Kidney (tissue), 13 donors: ENCODE measurements at regions not wholly inside any gene's neighbourhood (a gene's known extent, or its start where the extent isn't known, plus 50 kb on each side); places are given as distances from the start of the nearest gene placed in this dataset.

Experiments
- DNase-seq, 5 donors: peaks; one replicate each; pipeline ENCODE4 v3.0.0-alpha.2; 2013 to 2020
- FAIRE-seq: peaks from 2 replicates; lab custom pipeline; 2012; peaks lifted over from hg19 to GRCh38; lab: Jason Lieb, UNC
- H3K27ac ChIP-seq, 2 donors: one replicate each; pipeline ENCODE4 v1.7.0; 2013; ENCODE audit warnings: low read depth in 2 of 2, low read length in 2 of 2, inconsistent platforms in 1 of 2
- H3K27me3 ChIP-seq: one replicate; pipeline ENCODE4 v1.7.1; 2013; ENCODE audit warnings: low read length, inconsistent platforms; ENCODE audit not compliant: control insufficient read depth, insufficient read depth
- H3K36me3 ChIP-seq, 3 donors: one replicate each; pipeline versions ENCODE4 v1.7.0 to v1.7.1; 2013; ENCODE audit warnings: low read length in 3 of 3, control low read depth in 1 of 3, inconsistent platforms in 1 of 3; ENCODE audit not compliant: insufficient read depth in 3 of 3, control insufficient read depth in 2 of 3
- H3K4me1 ChIP-seq, 3 donors: one replicate each; pipeline versions ENCODE4 v1.7.0 to v1.7.1; 2013; ENCODE audit warnings: low read length in 3 of 3, inconsistent platforms in 1 of 3, low read depth in 1 of 3; ENCODE audit not compliant: control insufficient read depth in 2 of 3, insufficient read depth in 2 of 3
- H3K4me3 ChIP-seq, 3 donors: one replicate each; pipeline versions ENCODE4 v1.7.0 to v1.8.1; 2013; ENCODE audit warnings: low read length in 3 of 3, control low read depth in 1 of 3, inconsistent platforms in 1 of 3
- H3K9ac ChIP-seq, 3 donors: one replicate each; pipeline versions ENCODE4 v1.7.0 to v1.7.1; 2013; ENCODE audit warnings: low read length in 3 of 3, control low read depth in 1 of 3, inconsistent platforms in 1 of 3
- H3K9me3 ChIP-seq, 3 donors: one replicate each; pipeline versions ENCODE4 v1.7.0 to v1.7.1; 2013; ENCODE audit warnings: low read length in 3 of 3, control low read depth in 1 of 3, inconsistent platforms in 1 of 3; ENCODE audit not compliant: control insufficient read depth in 2 of 3, insufficient read depth in 1 of 3
- CTCF ChIP-seq: IDR thresholded peaks from 3 replicates; pipeline ENCODE4 v1.5.1; 2012; ENCODE audit warnings: mild to moderate bottlenecking, moderate library complexity, borderline replicate concordance; ENCODE audit not compliant: insufficient read depth; ENCODE audit errors: extremely low read depth
- intact Hi-C: fragments of 100-400 bp; cut with DNase I; formaldehyde crosslinking; loops from one replicate; pipeline ENCODE4 v1.11.1; 2022
- donor health status: control.
- donor health status: control.
- donor health status: control.
- donor health status: control.
- donor health status: control.
- donor health status: DM: yes; HTN: yes; CAD: no.
- donor health status: Normal renal cell carcinoma (clear cell type).

- H3K36me3 ChIP-seq = no peaks in the 10 kb centered on the region
- no peak for DNase-seq
- H3K4me3 ChIP-seq = no peak overlapping the region
- H3K27me3 ChIP-seq = no peaks in the 10 kb centered on the region
- no peak overlapping the region for H3K27ac ChIP-seq
- no peak for TF ChIP-seq CTCF
- intact Hi-C loops = no loop called here
- H3K4me1 ChIP-seq = peaks cover 0 to 7% (median 0%) of the 10 kb centered on the region in 3 donors
- no peak for FAIRE-seq
- H3K9me3 ChIP-seq = no peaks in the 10 kb centered on the region
- no peak overlapping the region for H3K9ac ChIP-seq
Observed at GRCh38 chr2:240235811-240236210, 95.4 kb upstream of the OTOS start.

- DNase-seq (peak; percentile 78 to 92 (median 92)), FAIRE-seq (no peak)
- no peaks in the 10 kb centered on the region for H3K9me3 ChIP-seq
- H3K36me3 ChIP-seq = no peaks in the 10 kb centered on the region
- no peaks in the 10 kb centered on the region for H3K27me3 ChIP-seq
- intact Hi-C loops = no loop called here
- H3K4me1 ChIP-seq = peaks cover 0 to 7% (median 0%) of the 10 kb centered on the region in 3 donors
- H3K4me3 ChIP-seq = no peak overlapping the region
- no peak for TF ChIP-seq CTCF
- no peak overlapping the region for H3K27ac ChIP-seq
- H3K9ac ChIP-seq = no peak overlapping the region
Observed at GRCh38 chr2:240236217-240237111, 96.0 kb upstream of the OTOS start.

GRCh38 chr2:240237609-240238174 is 97.2 kb upstream of the OTOS start:
- intact Hi-C loops = no loop called here
- Histone ChIP-seq H3K27me3 (no peaks in the 10 kb centered on the region), H3K27ac (no peak overlapping the region), H3K36me3 (no peaks in the 10 kb centered on the region), H3K9me3 (no peaks in the 10 kb centered on the region), H3K4me1 (peaks cover 0 to 7% (median 0%) of the 10 kb centered on the region in 3 donors), H3K9ac (no peak overlapping the region), H3K4me3 (no peak overlapping the region)
- FAIRE-seq (no peak), DNase-seq (peak in 2 of 5 donors; percentile 8 to 16)
- TF ChIP-seq CTCF = no peak
